ENCODE measurements at regions not wholly inside any gene's neighbourhood (a gene's known extent, or its start where the extent isn't known, plus 50 kb on each side); places are given as distances from the start of the nearest gene placed in this dataset.
"Not testable (repeated sequence)": the region's sequence is repeated elsewhere in the genome, so short reads cannot be mapped to it uniquely, and the experiment has no call there.

DNA sequence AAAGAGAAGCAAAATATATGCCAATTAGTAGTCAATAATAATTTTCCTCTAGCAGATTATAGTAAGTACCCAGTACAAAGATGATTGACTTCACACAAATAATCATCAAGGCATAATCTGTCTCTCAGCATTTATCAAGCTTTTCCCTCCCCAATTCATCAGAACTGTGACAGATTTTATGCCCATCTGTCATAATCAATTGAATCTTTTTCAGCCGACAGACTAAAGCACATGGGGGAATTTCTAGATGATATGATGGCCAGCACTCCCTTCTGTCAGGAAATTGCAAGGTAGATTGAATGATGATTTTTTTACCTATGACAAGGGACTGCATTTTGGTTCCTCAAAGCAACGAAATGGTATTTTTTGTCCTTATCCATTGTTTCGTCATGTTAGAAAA, 227.1 kb upstream of the CYLC2 start:
- WGBS (ENCODE audit: insufficient coverage, insufficient read length) = no CpG with 5 or more reads among the region's 3 CpGs
- no peaks in the 10 kb centered on the region for H3K27me3 ChIP-seq (ENCODE audit: control insufficient read depth, insufficient read depth, low read length)
- no peaks in the 10 kb centered on the region for H3K4me1 ChIP-seq (ENCODE audit: control insufficient read depth, insufficient read depth, low read length)
- DNase-seq (ENCODE audit: low read depth, low spot score) = no peak
- no peak overlapping the region for H3K27ac ChIP-seq (ENCODE audit: low read length)
- no peaks in the 10 kb centered on the region for H3K36me3 ChIP-seq (ENCODE audit: control insufficient read depth, insufficient read depth, low read length)
- H3K4me3 ChIP-seq (ENCODE audit: low read length) = no peak overlapping the region
- H3K9me3 ChIP-seq (ENCODE audit: control insufficient read depth, insufficient read depth, low read length) = no peaks in the 10 kb centered on the region; the same call in 1 of the 2 replicates

DNA sequence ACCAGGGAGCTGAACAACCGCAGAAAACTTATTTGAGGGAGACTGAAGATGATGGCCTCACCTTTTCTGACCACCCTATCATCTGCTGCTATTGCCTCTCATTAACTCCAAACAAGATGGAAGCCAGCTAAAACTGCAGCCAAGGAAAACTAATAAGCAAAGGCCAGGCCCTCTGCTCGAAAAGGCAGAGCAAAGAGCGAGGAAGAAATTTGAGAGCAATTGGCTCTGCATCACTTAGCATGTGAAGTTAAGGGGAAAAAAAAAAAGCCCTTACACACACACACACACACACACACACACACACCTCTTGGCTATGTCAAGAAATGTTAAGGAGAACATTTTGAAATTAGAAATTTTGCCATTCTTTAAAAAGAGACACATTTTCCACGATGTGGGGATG, 228.1 kb upstream of the CYLC2 start:
- no peak for DNase-seq (ENCODE audit: low read depth, low spot score)
- Histone ChIP-seq H3K4me1 (ENCODE audit: control insufficient read depth, insufficient read depth, low read length) (no peaks in the 10 kb centered on the region), H3K27ac (ENCODE audit: low read length) (no peak overlapping the region), H3K4me3 (ENCODE audit: low read length) (no peak overlapping the region), H3K9me3 (ENCODE audit: control insufficient read depth, insufficient read depth, low read length) (no peaks in the 10 kb centered on the region; the same call in 1 of the 2 replicates), H3K36me3 (ENCODE audit: control insufficient read depth, insufficient read depth, low read length) (no peaks in the 10 kb centered on the region), H3K27me3 (ENCODE audit: control insufficient read depth, insufficient read depth, low read length) (no peaks in the 10 kb centered on the region)
- no CpG with 5 or more reads among the region's 4 CpGs for WGBS (ENCODE audit: insufficient coverage, insufficient read length)

GRCh38 chr9:102740578-102740977, 254.6 kb upstream of the CYLC2 start:
- no peaks in the 10 kb centered on the region for H3K4me1 ChIP-seq (ENCODE audit: control insufficient read depth, insufficient read depth, low read length)
- no peaks in the 10 kb centered on the region for H3K36me3 ChIP-seq (ENCODE audit: control insufficient read depth, insufficient read depth, low read length)
- no peak overlapping the region for H3K4me3 ChIP-seq (ENCODE audit: low read length)
- no peak overlapping the region for H3K27ac ChIP-seq (ENCODE audit: low read length)
- DNase-seq (ENCODE audit: low read depth, low spot score) = no peak
- no peaks in the 10 kb centered on the region for H3K27me3 ChIP-seq (ENCODE audit: control insufficient read depth, insufficient read depth, low read length)
- WGBS (ENCODE audit: insufficient coverage, insufficient read length) = no CpG with 5 or more reads among the region's 1 CpG
- H3K9me3 ChIP-seq (ENCODE audit: control insufficient read depth, insufficient read depth, low read length) = peaks cover 5% of the 10 kb centered on the region

DNA sequence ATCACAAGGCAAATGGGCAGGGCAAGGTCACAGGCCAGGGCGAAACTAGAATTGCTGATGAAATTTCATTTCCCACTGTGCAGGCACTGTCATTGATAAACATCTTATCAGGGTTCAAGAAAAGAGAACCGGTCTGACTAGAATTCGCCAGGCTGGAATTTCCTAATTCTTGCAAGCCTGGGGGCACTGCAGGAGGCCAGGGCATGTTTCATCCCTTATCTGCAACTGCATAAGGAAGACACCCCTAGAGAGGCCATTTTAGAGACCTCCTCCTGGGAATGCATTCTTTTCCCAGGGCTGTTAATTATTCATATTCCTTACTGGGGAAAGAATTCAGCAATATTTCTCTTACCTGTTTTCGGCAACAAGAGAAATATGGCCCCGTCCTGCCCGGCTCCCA, 266.2 kb upstream of the CYLC2 start:
- no peak for DNase-seq (ENCODE audit: low read depth, low spot score)
- Histone ChIP-seq H3K4me1 (ENCODE audit: control insufficient read depth, insufficient read depth, low read length) (no peaks in the 10 kb centered on the region), H3K27me3 (ENCODE audit: control insufficient read depth, insufficient read depth, low read length) (no peaks in the 10 kb centered on the region), H3K36me3 (ENCODE audit: control insufficient read depth, insufficient read depth, low read length) (no peaks in the 10 kb centered on the region), H3K9me3 (ENCODE audit: control insufficient read depth, insufficient read depth, low read length) (no peaks in the 10 kb centered on the region; the same call in 1 of the 2 replicates), H3K4me3 (ENCODE audit: low read length) (no peak overlapping the region), H3K27ac (ENCODE audit: low read length) (no peak overlapping the region)
- no CpG with 5 or more reads among the region's 6 CpGs for WGBS (ENCODE audit: insufficient coverage, insufficient read length)

GRCh38 chr9:102714184-102714583, 280.9 kb upstream of the CYLC2 start:
- Histone ChIP-seq H3K4me3 (ENCODE audit: low read length) (no peak overlapping the region), H3K27ac (ENCODE audit: low read length) (no peak overlapping the region), H3K4me1 (ENCODE audit: control insufficient read depth, insufficient read depth, low read length) (no peaks in the 10 kb centered on the region), H3K9me3 (ENCODE audit: control insufficient read depth, insufficient read depth, low read length) (no peaks in the 10 kb centered on the region; the same call in none of the 2 replicates), H3K27me3 (ENCODE audit: control insufficient read depth, insufficient read depth, low read length) (no peaks in the 10 kb centered on the region), H3K36me3 (ENCODE audit: control insufficient read depth, insufficient read depth, low read length) (no peaks in the 10 kb centered on the region)
- DNase-seq (ENCODE audit: low read depth, low spot score) = no peak
- WGBS (ENCODE audit: insufficient coverage, insufficient read length) = no CpG with 5 or more reads among the region's 3 CpGs

GRCh38 chr9:102712910-102713309, 282.2 kb upstream of the CYLC2 start:
- H3K36me3 ChIP-seq (ENCODE audit: control insufficient read depth, insufficient read depth, low read length); H3K4me3 ChIP-seq (ENCODE audit: low read length); DNase-seq (ENCODE audit: low read depth, low spot score); H3K9me3 ChIP-seq (ENCODE audit: control insufficient read depth, insufficient read depth, low read length); H3K27ac ChIP-seq (ENCODE audit: low read length); H3K4me1 ChIP-seq (ENCODE audit: control insufficient read depth, insufficient read depth, low read length); H3K27me3 ChIP-seq (ENCODE audit: control insufficient read depth, insufficient read depth, low read length): not testable (repeated sequence)
- no CpG with 5 or more reads among the region's 8 CpGs for WGBS (ENCODE audit: insufficient coverage, insufficient read length)

DNA sequence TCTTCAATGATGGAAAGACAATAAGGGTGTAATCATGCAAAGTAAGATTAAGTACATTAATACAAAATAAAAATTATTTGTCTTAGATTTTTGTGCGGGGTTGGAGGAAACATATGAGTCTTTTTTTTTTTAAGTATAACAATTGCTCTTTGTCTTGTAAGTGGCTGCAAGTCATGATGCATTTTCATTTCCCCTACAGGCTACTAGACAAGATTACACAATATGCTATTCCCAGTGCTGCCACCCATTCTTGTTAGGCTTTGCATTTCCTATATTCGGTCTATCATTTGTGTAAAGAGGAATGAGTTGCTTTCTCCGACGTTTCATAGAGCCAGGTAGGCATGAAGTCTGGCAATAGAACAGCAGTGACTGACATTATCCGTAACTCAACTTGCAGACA, 294.2 kb upstream of the CYLC2 start:
- no peaks in the 10 kb centered on the region for H3K36me3 ChIP-seq (ENCODE audit: control insufficient read depth, insufficient read depth, low read length)
- WGBS (ENCODE audit: insufficient coverage, insufficient read length) = no CpG with 5 or more reads among the region's 5 CpGs
- H3K4me1 ChIP-seq (ENCODE audit: control insufficient read depth, insufficient read depth, low read length) = no peaks in the 10 kb centered on the region
- no peak overlapping the region for H3K4me3 ChIP-seq (ENCODE audit: low read length)
- no peaks in the 10 kb centered on the region for H3K27me3 ChIP-seq (ENCODE audit: control insufficient read depth, insufficient read depth, low read length)
- no peak overlapping the region for H3K27ac ChIP-seq (ENCODE audit: low read length)
- no peak for DNase-seq (ENCODE audit: low read depth, low spot score)
- peaks cover 5% of the 10 kb centered on the region for H3K9me3 ChIP-seq (ENCODE audit: control insufficient read depth, insufficient read depth, low read length)

DNA sequence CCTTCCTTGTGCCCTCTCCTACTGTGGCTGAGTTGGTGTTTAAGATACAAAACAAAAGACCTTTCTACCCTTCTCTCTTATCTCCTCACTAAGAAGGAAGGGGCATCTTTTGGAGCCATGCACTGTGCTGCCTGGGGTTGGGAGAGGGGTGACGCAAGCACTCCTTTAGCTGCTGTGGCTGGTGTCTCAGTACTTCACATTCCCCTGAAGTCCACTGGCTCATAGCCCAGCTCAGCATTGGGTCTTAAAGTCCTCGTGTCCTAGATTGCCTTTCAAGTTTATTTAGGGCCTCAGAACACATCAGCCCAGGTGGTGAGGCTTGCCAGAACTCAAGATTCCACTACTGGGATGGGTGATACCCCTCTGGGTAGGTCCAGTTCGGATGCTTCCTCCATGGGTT, 325.9 kb upstream of the CYLC2 start:
- H3K27ac ChIP-seq (ENCODE audit: low read length) = no peak overlapping the region
- no CpG with 5 or more reads among the region's 3 CpGs for WGBS (ENCODE audit: insufficient coverage, insufficient read length)
- no peak overlapping the region for H3K4me3 ChIP-seq (ENCODE audit: low read length)
- H3K9me3 ChIP-seq (ENCODE audit: control insufficient read depth, insufficient read depth, low read length) = peaks cover 7% of the 10 kb centered on the region
- no peak for DNase-seq (ENCODE audit: low read depth, low spot score)
- no peaks in the 10 kb centered on the region for H3K27me3 ChIP-seq (ENCODE audit: control insufficient read depth, insufficient read depth, low read length)
- H3K36me3 ChIP-seq (ENCODE audit: control insufficient read depth, insufficient read depth, low read length) = no peaks in the 10 kb centered on the region
- H3K4me1 ChIP-seq (ENCODE audit: control insufficient read depth, insufficient read depth, low read length) = no peaks in the 10 kb centered on the region

GRCh38 chr9:102652471-102652870, 342.7 kb upstream of the CYLC2 start:
- no peaks in the 10 kb centered on the region for H3K36me3 ChIP-seq (ENCODE audit: control insufficient read depth, insufficient read depth, low read length)
- no peaks in the 10 kb centered on the region for H3K4me1 ChIP-seq (ENCODE audit: control insufficient read depth, insufficient read depth, low read length)
- no peaks in the 10 kb centered on the region for H3K27me3 ChIP-seq (ENCODE audit: control insufficient read depth, insufficient read depth, low read length)
- peaks cover 2% of the 10 kb centered on the region for H3K9me3 ChIP-seq (ENCODE audit: control insufficient read depth, insufficient read depth, low read length)
- no peak overlapping the region for H3K4me3 ChIP-seq (ENCODE audit: low read length)
- DNase-seq (ENCODE audit: low read depth, low spot score) = no peak
- no CpG with 5 or more reads among the region's 5 CpGs for WGBS (ENCODE audit: insufficient coverage, insufficient read length)
- no peak overlapping the region for H3K27ac ChIP-seq (ENCODE audit: low read length)

- WGBS (ENCODE audit: insufficient coverage, insufficient read length) = no CpG with 5 or more reads among the region's 2 CpGs
- Histone ChIP-seq H3K9me3 (ENCODE audit: control insufficient read depth, insufficient read depth, low read length) (peaks cover 2% of the 10 kb centered on the region), H3K36me3 (ENCODE audit: control insufficient read depth, insufficient read depth, low read length) (no peaks in the 10 kb centered on the region), H3K4me3 (ENCODE audit: low read length) (no peak overlapping the region), H3K4me1 (ENCODE audit: control insufficient read depth, insufficient read depth, low read length) (no peaks in the 10 kb centered on the region), H3K27me3 (ENCODE audit: control insufficient read depth, insufficient read depth, low read length) (no peaks in the 10 kb centered on the region), H3K27ac (ENCODE audit: low read length) (no peak overlapping the region)
- no peak for DNase-seq (ENCODE audit: low read depth, low spot score)
Measured at GRCh38 chr9:102650896-102651295, 344.2 kb upstream of the CYLC2 start.

- Histone ChIP-seq H3K36me3 (ENCODE audit: control insufficient read depth, insufficient read depth, low read length) (no peaks in the 10 kb centered on the region), H3K4me1 (ENCODE audit: control insufficient read depth, insufficient read depth, low read length) (no peaks in the 10 kb centered on the region), H3K27me3 (ENCODE audit: control insufficient read depth, insufficient read depth, low read length) (no peaks in the 10 kb centered on the region), H3K27ac (ENCODE audit: low read length) (no peak overlapping the region), H3K4me3 (ENCODE audit: low read length) (no peak overlapping the region), H3K9me3 (ENCODE audit: control insufficient read depth, insufficient read depth, low read length) (peaks cover 7% of the 10 kb centered on the region)
- no CpG with 5 or more reads among the region's 1 CpG for WGBS (ENCODE audit: insufficient coverage, insufficient read length)
- DNase-seq (ENCODE audit: low read depth, low spot score) = no peak
Measured at GRCh38 chr9:102642651-102643050, 352.5 kb upstream of the CYLC2 start.
